SH-SY5Y (cell line): ENCODE measurements at regions not wholly inside any gene's neighbourhood (a gene's known extent, or its start where the extent isn't known, plus 50 kb on each side); places are given as distances from the start of the nearest gene placed in this dataset.

Experiments used
- GATA2 ChIP-seq: IDR thresholded peaks from 2 replicates; pipeline ENCODE4 v1.6.1; 2011; ENCODE audit warnings: mild to moderate bottlenecking, low read depth, low read length
- GATA3 ChIP-seq: IDR thresholded peaks from 2 replicates; pipeline ENCODE4 v1.6.1; 2011; ENCODE audit warnings: low read depth, mild to moderate bottlenecking, low read length, moderate library complexity

DNA sequence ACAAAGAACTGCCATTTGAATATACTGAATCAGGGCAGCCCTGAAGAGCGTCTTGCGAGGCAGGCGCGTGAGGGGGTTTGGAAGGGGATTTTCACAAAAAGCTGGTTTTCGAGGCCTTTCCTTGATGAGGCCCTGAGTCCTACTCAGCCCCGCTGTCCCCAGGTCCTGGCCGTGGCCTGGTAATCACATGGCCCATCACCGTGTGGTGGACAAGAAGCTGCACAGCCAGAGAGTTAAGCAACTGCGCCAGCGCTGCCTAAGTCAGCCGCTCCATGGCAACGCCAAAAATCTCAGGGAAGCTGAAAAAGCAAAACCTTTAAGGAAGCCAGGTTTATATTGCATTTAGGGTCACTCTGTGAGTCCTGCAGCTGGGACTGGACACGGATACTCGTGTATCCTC, 341.2 kb upstream of the MYT1L start:
- TF ChIP-seq GATA2 (no peak), GATA3 (no peak)
